ENCODE measurements at regions not wholly inside any gene's neighbourhood (a gene's known extent, or its start where the extent isn't known, plus 50 kb on each side); places are given as distances from the start of the nearest gene placed in this dataset.
"Not testable (repeated sequence)": the region's sequence is repeated elsewhere in the genome, so short reads cannot be mapped to it uniquely, and the experiment has no call there.

DNA sequence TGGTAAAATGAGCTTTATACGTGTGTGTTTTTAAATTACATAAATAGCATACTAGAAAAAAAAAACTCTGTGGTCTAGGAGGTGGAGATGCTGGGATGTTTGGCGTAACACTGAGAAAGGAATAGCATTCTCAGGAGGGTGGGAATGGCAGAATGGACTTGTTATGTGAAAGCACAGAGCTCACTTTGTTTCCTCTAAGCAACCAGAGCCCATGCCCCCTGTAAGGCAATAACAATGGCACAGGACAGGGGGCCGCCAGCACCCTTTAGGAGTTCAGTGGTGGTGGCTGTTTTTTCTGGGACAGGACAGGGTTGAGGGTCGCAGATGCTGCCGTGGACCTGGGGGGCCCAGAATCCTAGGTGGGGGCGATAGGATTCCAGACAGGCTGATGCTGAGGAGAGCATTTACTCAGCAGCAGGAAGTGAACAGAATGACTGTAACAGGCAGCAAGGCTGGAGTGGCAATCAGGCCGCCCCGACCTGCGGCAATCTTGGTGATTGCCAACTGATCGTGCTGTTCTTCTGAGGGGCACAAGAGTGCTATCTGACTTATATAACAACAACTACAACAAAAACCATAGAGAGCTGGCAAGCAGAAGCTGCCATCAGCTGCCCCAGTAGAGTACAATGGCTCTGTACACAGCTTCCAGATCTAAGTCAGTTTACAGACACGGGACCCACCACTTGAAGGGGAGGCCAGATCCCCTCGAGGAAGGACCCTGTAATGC lies 160.4 kb downstream of the UACA start:
- DNase-seq, result no peak

- DNase-seq, result no peak
These were observed 161.1 kb downstream of the UACA start for GRCh38 chr15:70602281-70602680.

DNA sequence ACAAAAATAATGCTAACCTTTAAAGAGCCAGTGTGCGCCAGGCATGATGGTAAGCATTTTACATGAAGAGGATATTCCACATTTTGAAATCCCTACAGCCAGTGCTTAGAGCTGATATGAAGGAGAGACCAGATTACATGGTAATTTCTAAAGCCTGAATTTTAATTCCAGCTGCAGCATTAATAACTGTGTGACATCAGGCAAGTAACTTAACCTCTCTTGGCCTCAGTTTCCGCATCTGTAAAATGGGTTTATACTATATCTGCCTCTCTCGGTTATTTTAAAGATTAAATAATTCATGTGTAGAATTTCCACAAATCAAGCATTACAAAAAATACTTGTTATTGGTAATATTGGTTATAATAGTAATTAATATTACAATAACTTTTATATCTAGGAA lies 165.4 kb downstream of the UACA start:
- DNase-seq, result no peak

GRCh38 chr15:70597056-70597603 lies 166.2 kb downstream of the UACA start:
- no peak for DNase-seq

GRCh38 chr15:70596354-70597055 lies 166.9 kb downstream of the UACA start:
- peak; percentile 94 for DNase-seq

GRCh38 chr15:70593795-70594194 lies 169.6 kb downstream of the UACA start:
- DNase-seq, result no peak

DNA sequence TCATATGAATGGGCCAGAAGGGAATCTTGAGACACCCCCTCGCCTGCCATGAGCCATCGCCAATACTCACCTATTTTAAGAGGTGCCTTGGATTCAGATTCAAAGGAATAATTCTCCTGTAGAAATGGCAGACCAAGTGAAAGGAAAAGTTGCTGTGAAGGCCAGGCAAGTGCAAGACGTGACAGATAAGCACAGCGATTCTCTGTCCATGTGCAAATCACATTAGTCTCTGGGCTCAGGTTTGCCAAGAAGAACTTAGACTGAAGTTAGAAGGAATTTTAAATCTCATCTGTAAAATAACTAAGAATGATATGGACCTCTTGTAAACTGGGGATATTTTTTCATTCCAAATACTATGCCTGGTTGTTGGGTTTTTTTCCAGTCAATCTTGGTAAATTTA lies 173.6 kb downstream of the UACA start:
- no peak for DNase-seq

DNA sequence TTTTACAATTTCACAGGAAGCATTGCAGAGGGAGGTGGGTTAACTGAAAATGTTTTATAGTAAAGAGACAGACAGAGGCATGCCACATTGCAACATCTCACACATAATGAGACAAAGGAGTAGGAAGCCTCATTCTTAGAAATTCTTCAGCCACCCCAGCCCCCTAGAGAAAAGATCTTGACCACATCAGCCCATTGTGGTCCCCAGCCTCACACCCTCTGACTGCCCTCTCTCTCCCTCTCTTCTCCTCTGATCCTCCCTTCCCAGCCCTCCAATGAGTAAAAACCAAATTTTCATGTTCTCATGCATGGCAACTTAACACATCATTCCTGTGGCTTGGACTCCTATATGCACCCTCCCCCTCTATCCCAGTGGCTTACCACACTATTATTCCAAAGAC lies 174.1 kb downstream of the UACA start:
- DNase-seq, result peak; percentile 94

DNA sequence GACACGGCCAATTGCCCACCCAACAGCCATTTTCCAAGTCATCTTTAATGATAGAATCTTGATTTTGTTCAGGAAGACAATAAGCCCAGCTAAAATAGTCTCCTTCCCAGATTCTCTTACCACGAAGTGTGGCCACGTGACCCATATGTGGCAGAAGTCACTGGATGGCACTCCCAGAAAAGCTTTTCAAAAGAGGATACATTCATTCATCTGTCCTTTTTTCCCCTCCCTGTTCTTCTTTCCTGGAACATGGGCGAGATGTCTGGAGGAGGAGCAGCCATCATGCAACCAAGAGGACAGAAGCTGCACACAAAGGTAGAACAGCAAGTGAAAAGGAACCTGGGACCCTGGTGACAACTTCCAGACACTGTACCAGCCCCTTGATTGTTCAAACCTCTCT lies 174.7 kb downstream of the UACA start:
- DNase-seq, result no peak

DNA sequence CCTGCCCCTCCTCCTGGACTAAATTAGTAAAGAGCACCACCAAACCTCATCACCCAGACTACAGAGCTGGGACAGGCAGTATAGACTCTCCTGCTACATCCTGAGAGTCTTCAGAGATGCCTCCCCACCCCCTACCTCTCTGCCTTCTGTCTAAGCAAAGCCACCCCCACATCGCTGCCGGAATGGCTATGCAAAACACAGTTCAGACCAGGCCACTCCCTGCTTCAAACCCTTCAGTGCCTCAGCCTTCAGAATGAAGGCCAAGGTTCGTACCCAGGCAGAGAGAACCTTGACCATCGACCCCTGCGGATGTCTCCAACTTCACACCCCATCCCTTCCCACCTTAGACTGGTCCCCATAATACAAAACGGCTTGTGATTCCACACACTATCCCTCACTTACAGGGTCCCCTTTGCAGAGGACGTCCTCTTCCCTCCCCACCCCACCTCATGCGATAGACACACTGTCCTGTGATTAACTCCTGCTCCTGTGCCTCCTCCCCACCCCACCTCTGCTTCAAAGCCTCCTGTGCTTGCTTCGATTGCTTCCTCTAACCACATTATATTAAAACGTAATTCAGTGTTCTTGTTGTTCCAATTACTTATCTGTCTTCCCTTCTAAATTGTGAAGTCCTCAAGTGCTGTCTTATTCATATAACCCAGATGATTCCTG lies 175.3 kb downstream of the UACA start:
- DNase-seq, result no peak

GRCh38 chr15:70587012-70587634 lies 176.2 kb downstream of the UACA start:
- not testable (repeated sequence) for DNase-seq

DNA sequence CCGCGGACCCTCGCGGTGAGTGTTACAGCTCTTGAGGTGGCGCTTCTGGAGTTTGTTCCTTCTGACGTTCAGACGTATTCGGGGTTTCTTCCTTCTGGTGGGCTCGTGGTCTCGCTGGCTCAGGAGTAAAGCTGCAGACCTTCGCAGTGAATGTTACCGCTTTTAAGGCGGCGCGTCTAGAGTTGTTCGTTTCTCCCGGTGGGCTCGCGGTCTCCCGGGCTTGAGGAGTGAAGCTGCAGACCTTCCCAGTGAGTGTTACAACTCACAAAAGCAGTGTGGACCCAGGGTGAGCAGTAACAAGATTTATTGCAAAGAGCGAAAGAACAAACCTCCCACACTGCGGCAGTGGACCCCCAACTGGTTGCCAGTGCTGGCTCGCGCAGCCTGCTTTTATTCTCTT lies 177.1 kb downstream of the UACA start:
- DNase-seq, result no peak

DNA sequence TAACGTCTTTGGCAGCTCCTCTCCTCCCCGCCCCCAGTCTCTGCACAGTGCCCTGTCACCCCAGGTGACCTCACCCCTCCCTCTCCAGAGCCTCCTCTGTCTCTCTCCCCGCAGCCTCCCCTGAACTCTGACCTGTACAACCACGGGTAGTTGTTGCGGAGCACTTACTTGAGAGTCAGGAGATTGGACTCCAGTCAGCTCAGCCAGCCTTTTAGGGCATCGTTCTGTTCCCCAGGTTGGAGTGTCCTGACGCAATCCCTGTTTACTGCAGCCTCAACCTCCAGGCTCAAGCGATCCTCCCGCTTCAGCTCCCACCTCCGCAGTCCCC lies 177.7 kb downstream of the UACA start:
- no peak for DNase-seq

GRCh38 chr15:70584838-70585706 lies 178.3 kb downstream of the UACA start:
- DNase-seq, result no peak

- DNase-seq, result no peak
These were observed 178.9 kb downstream of the UACA start for GRCh38 chr15:70584441-70584837.

DNA sequence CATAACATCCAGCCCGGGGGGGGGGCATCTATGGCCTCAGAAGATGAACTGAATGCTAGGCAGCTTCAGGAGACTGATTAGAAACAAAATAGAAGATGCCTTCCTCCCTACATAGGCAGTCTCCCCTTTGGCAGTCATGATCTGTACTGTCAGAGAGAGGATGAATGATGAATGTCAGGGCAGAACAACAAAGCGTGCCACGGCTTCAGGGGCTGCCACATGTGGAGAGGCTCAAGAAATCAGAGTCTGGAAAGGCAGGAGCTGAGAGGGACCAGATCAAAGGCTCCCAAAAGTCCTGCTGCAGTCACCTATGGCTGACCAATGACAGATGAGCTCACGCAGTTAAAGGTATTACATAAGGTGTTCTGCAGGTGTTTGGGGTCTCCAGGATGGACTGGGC lies 180.4 kb downstream of the UACA start:
- no peak for DNase-seq

DNA sequence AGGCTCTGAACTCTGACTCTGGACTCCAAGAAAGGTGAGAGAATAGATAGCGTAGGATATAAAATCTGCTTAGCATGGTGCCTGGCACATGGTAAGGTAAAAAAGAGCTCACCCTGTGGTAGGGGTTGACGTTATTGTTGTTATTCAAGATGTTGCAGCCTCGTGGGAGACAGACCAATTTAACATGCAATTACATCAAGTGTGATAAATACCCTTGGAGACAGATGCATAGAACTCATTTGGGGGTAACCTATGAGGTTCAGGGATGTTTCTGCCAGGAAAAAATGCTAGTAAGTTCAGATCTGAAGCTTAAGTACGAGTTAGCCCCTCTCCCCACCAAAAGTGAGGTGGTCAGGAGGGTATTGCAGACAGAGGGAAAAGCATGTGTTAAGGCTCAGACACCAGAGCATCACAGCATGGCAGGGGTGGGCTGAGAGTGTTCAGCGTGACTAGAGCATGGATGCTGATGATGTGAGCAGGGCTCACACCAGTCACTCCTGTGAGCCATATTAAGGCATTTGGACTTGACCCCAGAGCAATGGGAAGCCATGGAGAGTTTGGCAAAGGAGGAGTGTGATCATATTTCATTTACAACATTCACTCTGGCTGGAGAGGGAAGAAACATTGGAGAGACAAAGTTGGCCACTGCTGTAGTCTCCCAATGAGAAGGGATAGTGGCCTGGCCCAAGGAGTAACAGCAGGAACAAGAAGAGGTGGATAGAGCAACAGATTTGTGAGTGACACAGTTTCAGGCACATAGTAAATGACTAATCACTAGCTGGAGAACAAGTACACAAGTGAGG lies 181.0 kb downstream of the UACA start:
- no peak for DNase-seq

GRCh38 chr15:70580958-70581357 lies 182.4 kb downstream of the UACA start:
- peak; percentile 72 for DNase-seq

DNA sequence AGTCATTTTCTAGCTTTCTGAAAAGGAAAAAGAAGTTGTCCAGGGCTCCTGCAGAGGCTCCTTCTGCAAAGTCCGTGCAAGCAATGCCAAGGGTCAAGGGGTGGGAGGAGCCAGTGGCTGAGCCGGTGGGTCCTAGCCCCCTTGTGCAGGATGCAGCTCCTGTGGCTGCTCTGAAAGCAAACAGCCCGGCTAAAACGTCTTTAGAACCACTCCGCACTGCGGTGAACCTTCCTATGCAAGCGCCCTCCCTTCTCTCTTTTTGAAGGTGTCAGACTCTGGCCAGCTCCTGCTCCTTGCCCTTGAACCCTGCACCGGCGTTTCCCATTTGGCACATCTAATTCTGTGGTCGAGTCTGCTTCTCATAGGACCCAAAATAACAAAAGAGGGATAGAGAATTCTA lies 183.1 kb downstream of the UACA start:
- no peak for DNase-seq

- no peak for DNase-seq
These were observed 183.6 kb downstream of the UACA start for GRCh38 chr15:70579766-70580165.

- DNase-seq, result no peak
These were observed 185.2 kb downstream of the UACA start for GRCh38 chr15:70578196-70578595.

DNA sequence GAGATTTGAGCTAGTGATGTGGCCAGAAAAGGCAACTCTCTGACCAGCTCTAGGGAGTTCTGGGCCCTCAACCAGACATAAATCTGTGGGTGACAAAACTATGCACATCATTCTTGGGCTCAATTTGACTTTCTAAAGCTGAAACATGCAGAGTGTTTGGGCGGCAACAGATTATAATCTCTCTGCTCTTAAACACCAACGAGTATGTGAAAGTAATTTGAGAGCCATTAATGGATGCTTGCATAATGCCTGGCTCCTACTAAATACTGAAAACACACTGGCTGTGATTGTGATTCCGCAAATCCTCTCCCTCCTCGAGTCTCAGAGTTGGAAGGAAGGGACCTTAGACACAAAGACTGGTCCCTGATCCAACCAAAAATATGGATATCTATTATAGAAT lies 186.7 kb downstream of the UACA start:
- no peak for DNase-seq

All from MV-4-11 (cell line).